Ramos (cell line): ENCODE measurements at regions not wholly inside any gene's neighbourhood (a gene's known extent, or its start where the extent isn't known, plus 50 kb on each side); places are given as distances from the start of the nearest gene placed in this dataset.

Source experiments
- in situ Hi-C: fragments of 300-500 bp; cut with MboI; formaldehyde crosslinking; loops from one replicate; pipeline ENCODE4 v1.14.3; 2022; ENCODE audit warnings: low sequenced_read_pairs; ENCODE audit not compliant: unreplicated experiment

GRCh38 chr9:29775491-29775890 lies 2202.2 kb upstream of the C9orf72 start:
- in situ Hi-C loops = no loop called here

- in situ Hi-C loops = no loop called here
Observed at GRCh38 chr9:29778281-29778849, 2205.1 kb upstream of the C9orf72 start.

DNA sequence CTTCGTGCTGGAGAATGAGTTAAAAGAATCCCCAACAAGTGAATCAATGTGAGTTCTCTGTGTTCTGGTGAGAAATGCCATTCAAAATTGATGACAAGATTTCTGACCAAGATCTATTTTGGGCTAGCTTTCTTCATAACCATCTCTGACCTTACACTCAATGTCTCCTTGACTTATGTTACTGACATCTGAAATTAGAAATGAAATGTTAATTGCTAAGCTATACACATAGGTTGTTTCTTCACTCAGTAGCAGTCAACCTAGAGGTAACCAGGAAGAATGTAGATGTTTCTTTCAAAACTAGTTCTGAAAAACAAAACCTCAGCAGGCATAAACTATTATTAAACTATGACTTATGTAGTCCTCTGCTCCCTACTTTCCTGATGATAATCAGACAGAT lies 2220.7 kb upstream of the C9orf72 start:
- in situ Hi-C loops = no loop called here

GRCh38 chr9:29796291-29796952 lies 2223.1 kb upstream of the C9orf72 start:
- in situ Hi-C loops = no loop called here

- in situ Hi-C loops = no loop called here
Observed at GRCh38 chr9:29798599-29798998, 2225.3 kb upstream of the C9orf72 start.

DNA sequence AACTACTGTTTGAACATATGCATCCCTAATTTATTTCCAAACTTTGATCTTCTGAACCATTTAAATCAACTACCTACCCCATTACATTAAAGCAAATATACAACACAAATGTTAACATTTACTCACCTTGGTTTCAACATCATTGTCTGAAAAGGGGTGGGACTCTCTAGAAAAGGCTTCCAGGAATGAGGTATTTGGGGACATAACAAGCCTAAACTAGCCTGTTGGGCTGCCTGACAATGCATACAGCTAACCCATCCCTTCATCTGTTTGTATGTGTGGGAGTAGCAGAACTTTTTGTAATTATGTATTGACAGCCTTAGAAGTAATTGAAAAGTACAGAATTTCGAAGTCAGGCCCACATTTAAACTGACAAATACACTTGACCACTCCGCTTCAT lies 2225.9 kb upstream of the C9orf72 start:
- in situ Hi-C loops = no loop called here

GRCh38 chr9:29800821-29801220 lies 2227.5 kb upstream of the C9orf72 start:
- in situ Hi-C loops = no loop called here

DNA sequence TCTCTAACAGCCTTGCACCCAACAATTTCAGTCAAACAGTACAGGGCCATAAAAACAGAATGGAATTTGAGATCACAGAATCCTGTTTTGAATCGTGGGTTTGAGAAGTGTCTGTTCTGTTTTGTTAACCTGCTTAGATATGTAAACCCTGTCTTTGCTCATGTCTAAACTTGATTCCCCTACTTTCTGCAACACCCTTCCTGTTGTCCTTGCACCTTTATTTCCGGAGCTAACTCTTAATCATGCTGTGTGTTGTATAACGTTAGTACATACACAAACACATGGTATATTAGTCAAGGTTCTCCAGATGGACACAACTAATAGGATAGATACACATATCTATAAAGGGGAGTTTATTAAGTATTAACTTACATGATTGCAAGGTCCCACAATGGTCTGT lies 2229.2 kb upstream of the C9orf72 start:
- in situ Hi-C loops = no loop called here

GRCh38 chr9:29806937-29807618 lies 2233.8 kb upstream of the C9orf72 start:
- in situ Hi-C loops = no loop called here

- in situ Hi-C loops = no loop called here
Observed at GRCh38 chr9:29816954-29817703, 2243.8 kb upstream of the C9orf72 start.

- in situ Hi-C loops = no loop called here
Observed at GRCh38 chr9:29822458-29822857, 2249.2 kb upstream of the C9orf72 start.

GRCh38 chr9:29826421-29826820 lies 2253.1 kb upstream of the C9orf72 start:
- in situ Hi-C loops = no loop called here

DNA sequence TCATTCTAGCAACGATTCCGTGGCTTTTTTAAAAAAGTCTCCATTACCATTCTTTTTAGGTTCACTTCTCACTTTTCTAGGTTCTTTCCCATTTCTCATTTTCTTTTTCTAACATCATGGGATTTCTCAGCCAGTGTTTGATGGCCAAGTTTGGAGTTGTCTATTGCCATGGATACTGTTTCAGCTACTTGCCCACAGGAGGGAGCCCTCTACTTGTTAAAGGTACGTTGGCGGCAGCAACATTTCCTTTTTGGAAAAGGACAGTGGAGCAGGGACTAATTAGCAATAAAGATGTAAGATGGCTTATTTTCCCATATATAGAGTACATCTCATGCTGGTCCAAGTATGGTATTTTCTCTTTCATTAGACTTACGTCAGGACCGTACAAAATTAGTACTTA lies 2257.5 kb upstream of the C9orf72 start:
- in situ Hi-C loops = no loop called here

GRCh38 chr9:29838491-29839020 lies 2265.3 kb upstream of the C9orf72 start:
- in situ Hi-C loops = no loop called here

DNA sequence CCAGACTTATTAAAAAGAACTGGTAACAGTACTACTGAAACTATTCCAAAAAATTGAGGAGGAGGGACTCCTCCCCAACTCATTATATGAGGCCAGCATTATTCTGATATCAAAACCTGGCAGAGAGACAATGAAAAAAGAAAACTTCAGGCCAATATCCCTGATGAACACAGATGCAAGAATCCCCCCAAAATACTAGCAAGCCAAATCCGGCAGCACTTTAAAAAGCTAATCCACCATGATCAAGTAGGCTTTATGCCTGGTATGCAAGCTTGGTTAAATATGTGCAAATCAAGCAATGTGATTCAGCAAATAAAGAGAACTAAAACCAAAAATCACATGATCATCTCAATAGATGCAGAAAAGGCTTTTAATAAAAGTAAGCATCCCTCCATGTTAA lies 2271.0 kb upstream of the C9orf72 start:
- in situ Hi-C loops = no loop called here

GRCh38 chr9:29850664-29851063 lies 2277.4 kb upstream of the C9orf72 start:
- in situ Hi-C loops = no loop called here

DNA sequence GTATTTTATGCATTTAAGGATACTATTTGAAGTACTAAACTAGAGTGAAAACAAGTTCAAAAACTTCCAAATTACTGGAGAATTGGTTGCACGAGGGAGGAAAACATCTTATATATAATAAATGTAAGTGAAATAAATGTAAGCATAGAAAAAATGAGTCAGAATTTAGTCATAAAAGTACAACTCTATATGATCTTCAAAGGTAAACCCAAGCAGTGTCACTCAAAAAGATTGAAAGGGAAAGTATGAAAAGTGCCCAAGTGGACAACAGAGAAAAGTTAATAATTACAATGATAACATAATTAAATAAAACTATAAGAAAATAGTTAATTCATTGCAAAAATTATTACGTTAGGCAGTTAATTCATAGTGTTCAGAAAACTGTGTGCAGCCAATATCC lies 2288.5 kb upstream of the C9orf72 start:
- in situ Hi-C loops = no loop called here

- in situ Hi-C loops = no loop called here
Observed at GRCh38 chr9:29865764-29866313, 2292.6 kb upstream of the C9orf72 start.

DNA sequence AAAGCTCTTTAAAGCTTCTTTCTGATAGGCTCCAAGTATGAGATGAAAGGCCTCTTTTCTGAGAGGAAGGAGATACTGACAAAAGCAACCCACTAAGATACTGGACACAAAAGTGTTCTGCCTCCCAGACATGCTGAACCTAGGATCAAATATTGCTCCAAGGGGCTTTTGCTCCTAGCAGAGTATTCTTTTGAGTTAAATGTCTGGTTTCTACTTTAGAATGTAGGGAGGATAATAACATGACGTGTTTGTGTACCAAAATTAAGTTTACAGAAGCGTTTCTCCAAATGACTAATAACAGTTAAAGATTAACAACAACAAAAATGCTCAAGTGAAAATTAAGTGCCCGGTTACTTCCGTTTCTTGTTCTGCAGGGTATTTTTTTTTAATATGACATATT lies 2293.3 kb upstream of the C9orf72 start:
- in situ Hi-C loops = no loop called here

DNA sequence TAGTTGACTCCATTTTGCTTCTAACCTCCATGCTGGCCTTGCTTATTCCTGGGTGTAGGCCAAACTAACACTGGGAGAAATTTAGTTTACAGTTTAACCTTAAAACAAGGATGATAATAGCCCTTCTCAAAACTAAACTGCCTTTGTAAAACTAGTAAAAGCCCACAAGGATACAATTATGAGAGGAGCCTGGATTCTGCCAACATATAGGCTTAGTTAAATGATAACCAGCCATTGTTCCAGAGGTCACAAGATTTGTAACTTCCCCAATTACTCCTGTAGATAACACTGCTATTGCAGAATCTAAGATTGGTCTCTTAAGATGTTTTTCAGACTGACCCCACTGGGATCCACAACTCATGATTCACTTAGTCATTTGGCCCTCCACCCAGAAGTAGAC lies 2300.3 kb upstream of the C9orf72 start:
- in situ Hi-C loops = no loop called here

DNA sequence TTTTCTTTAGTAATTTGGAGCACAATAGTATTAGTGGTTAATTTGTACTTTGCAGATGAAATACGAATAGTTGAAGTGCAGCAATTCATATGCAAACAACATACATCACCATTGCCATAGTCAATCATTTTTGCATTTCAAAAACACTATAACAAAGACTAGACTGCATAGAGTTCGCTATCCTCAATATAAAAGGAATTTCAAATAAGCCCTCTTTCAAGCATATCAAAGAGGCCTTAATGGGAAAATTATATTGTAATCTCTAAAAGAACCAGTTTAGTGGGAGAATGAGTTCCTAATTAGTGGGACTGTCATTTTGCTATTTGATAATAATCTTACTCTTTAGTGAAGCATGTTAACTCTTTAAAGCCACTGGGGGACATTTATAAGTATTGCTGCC lies 2302.3 kb upstream of the C9orf72 start:
- in situ Hi-C loops = no loop called here
